HG02852 (cell line): ENCODE measurements at regions not wholly inside any gene's neighbourhood (a gene's known extent, or its start where the extent isn't known, plus 50 kb on each side); places are given as distances from the start of the nearest gene placed in this dataset.

Experiments
- ATAC-seq: cut with Tn5 transposase; IDR thresholded peaks from one replicate; pipeline ENCODE4 v1.9.1; 2021; ENCODE audit warnings: mild to moderate bottlenecking, moderate library complexity; ENCODE audit not compliant: unreplicated experiment

DNA sequence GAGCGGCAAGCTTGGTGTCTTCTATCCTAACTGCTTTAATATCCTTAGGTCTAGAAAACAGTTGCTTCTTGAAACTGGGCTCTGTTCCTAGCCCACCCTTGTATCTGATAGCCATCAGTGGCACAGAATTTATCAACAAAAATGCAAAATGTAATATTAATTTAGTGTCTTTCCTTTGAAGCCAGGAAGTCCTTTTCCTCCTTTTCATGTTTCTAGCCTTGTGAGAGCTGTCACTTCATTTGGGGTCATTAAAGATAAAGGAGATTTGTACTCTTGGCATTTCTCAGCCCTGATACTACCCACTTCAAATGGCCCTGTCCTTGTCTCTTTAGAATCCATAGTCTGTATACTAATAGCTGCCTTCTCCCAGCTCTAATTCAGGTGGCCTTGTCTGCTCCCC, 111.0 kb downstream of the GAS1 start:
- ATAC-seq: no peak

DNA sequence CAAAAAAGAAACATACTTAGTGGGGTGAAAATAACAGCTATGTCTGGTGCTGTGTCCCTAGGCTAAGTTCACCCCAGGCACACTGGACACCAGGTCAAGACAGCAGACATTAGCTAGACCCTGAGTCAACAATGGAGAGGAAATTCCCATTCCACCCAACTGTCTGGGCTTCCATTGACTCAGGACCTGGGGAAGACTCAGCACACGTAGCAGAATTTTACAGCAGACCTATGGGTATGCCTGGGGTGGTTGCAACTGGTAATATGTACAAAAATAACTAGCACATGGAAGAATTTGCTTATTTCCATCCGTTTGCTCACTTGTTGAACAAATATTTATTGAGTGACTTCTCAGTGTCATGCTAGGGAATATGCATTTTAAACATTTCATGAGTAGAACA, 117.0 kb downstream of the GAS1 start:
- no peak for ATAC-seq

DNA sequence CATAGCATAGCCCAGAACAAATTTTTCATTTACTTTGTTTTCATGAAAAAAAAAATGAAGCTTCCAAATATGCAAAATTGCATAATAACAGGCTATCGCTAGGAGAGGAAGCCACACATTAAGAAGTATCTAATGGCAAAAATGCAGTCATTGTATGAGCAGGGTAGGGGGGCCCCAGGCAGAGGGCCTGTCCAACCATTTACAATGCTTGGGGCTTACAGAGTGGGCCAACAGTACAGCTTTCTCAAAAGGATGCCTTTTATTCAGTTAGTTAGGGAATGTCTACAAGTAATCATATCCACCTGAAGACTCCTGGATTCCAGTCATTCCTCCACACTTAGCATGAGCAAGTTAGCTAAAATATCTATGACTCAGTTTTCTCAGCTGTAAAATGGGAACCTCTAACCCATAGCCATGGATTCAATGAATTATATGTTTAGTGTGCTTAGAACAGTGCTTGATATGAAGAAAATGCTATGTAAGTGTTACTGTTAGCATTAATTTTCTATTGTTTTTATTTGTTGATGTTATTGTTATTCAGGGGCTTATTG, 117.7 kb downstream of the GAS1 start:
- no peak for ATAC-seq

DNA sequence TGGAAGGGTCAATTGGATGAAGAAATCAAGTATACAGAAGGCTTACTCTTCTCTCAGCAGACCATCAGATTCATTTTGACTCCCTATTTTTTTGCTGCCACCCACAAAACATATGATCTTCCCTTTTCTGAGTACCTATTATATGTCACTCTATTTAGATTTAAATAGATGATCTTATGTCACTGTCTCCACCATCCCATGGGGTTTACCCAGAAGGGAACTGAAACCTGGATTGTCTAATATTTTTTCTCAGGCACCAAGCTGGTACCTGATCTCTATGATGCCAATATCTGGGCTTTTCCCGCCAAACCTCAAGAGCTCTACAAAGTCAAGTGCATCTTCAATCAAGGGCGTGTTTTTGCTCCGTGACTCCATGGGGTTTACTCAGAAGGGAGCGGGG, 118.7 kb downstream of the GAS1 start:
- no peak for ATAC-seq

DNA sequence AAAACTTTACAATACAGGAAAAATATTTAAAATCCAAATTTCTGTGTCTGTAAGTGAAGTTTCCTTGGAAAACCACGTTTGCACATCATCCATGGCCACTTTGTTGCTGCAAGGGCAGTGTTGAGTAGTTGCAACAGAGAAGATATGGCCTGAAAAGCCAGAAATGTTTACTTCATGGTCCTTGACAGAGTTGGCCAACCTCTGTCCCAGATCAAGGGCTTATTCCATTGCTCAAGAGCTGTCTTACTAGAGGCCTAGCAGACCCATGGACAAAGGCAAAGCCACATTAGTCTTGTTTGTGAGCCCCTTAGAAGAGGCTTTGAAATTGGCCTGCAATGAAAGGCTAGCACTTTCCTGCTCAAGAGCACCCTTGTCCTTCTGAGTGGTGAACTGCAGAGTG, 119.4 kb downstream of the GAS1 start:
- ATAC-seq: no peak

DNA sequence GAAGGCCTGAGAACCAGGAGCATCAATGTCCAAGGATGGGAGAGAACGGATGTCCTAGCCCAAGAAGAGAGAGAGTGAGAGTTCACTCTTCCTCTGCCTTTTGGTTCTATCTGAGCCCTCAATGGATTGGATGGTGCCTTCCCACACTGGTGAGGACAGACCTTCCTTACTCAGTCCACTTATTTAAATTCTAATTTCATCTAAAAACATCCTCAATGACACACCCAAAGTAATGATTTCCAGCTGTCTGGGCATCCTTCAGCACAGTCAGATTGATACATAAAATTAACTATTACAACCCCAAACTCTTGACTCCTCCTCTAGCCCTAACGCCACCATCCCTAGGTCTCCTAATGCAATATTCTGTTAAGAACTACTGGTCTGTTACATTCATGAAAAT, 122.0 kb downstream of the GAS1 start:
- ATAC-seq: no peak

DNA sequence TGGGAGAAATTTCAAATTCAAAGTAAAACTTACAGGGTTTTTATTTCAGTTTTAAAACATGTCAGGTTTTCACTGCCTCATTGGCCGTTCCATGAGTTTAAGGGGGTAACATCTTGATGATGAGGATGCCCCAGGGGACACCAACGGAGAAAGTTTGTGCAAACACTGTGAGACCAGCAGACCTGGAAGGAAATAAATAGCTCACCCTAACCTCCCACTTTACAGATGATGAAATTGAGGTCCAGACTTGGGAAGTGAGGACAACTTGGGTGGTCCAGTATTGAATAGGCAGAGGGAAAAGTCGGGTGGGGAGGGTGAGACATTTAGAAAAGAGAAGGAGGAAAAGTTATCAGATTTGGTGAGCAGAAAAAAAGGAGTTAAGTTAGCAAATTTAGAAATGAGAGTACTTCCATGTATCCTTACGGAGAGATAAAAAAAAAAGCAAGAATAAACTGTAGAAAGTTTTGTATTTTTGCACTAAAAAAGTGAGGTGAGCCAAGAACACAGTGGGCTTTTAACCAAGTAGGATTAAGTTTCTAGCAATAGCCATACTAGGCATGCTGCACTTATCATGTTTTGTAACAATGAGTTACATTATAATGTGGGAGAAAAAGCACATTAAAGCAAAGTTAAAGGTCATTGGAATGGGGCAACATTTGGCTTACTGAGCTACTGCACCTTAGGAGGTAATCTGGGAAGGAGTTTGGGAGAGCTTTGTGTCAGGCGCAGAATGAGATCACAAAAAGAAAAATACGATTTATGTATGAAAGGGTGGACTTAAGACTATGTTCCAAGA, 125.1 kb downstream of the GAS1 start:
- ATAC-seq: no peak

DNA sequence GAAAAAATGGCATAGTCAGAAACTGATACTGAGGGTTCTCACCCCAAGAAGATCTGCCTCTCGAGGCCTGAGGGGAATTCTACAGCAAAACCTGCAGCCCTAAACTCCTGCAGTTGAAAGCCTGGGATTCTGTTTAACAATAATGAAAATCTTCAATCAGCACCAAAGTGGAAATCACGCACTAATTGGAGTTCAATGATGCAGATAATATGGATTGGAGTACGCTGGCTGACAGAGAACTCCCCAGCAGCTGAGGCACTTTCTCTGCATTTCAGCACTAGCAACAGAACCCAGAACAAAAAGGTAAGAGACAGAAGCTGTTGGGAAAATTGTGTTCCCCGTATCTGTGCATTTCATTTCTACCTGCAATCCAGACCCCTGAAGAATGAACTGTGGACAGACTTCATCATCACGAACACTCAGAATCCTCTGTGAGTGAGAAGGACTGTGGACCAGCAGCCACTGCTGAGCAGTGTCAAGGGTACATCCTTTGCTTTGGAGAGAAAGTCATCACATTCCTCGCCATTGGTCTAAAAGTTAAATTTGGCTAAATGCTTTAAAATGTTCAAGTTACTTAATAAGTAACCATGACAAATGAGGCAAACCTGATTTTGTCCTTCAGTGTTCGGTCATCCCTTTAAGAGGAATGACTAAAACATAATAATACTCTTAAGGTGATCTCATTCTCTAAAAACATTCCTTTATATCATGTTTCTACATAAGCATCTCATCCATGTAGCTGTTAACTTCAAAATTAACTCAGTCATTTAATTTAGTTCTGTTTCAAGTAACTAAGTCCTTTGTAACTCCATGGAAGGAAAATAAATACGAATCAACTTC, 126.1 kb downstream of the GAS1 start:
- ATAC-seq: no peak

DNA sequence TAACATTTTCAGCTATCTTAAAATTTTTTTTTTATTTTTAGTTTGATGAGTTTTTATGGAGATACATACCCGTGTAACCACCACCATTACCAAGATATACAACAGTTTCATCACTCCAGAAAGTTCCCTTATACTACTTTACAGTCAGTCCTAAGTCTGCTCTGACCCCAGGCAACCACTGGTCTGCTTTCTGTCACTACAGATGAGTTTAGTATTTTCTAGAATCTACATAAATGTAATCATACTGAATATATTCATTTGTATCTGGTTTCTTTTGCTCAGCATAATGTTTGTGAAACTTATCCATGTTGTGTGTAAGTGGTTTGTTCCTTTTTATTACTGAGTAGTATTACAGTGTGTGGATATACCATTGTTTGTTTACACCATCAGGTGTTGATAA, 127.8 kb downstream of the GAS1 start:
- ATAC-seq: no peak

DNA sequence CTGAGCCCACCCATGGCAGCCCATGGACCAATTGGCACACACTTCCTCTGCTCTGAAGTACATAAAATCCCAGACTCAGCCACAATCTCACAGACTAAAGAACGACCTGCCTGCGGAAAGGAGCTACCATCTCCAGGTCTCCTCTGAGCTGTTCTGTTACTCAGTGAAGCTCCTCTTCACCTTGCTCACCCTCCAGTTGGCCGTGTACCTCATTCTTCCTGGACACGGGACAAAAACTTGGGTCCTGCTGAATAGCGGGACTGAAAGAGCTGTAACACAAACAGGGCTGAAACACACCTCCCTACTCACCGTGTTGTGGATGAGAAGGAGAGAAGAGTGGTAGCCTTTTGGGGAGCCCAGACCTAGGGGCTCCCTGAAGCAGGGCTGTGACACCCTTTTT, 128.7 kb downstream of the GAS1 start:
- ATAC-seq: no peak

DNA sequence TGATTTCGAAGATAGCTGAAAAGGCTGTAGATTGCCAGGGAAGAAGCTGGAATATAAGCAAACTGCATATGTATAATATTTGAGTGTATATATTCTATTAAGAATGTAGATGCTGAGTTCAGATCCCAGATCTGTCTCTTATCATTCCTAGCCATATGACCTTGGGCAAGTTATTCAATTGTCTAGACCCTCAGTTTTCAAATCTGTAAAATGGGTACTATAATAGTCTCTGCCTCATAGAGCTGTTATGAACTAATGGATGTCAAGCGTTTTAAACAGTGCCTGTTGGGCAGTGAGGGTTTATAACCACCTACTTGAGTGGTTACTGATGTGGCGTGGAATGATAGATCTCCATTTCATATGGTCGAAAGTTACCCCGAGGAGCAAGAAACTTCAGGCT, 130.4 kb downstream of the GAS1 start:
- no peak for ATAC-seq

DNA sequence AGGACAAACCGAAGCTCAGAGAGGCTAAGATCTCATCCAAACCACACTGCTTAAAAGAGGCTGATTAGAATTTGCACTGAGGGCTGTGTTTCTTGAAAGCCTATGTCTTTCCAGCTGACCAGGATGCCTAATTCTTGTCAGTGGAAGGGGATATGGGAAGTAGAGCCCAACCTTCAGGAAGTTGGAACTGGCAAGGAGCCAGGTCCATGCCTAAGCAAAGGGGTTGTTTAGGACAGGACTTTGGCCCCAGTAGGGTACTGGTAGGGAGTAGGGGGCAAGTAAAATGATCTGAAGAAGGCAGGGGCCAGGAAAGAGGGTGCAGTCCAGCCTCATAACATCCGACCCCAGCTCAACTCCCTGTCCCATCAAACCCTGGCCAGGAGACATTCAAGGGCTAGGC, 130.9 kb downstream of the GAS1 start:
- ATAC-seq: no peak

DNA sequence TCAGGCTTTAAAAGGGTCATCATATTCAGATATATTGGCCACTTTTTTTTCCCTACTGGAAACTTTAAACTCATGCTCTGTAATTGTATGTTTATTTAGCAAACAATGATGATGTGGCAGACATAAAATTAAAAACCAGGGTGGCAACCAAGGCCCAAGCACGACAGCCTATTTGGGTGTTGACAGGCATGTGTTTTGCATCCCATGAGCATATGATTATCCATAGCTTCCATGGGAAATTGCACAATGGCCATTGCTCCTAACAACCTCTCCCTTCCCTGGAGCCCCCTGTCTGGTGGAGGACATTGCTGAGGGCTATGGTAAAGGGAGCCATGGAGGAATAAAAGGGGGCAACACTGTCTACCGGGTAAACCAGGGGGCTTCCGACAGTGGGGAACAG, 134.7 kb downstream of the GAS1 start:
- no peak for ATAC-seq

DNA sequence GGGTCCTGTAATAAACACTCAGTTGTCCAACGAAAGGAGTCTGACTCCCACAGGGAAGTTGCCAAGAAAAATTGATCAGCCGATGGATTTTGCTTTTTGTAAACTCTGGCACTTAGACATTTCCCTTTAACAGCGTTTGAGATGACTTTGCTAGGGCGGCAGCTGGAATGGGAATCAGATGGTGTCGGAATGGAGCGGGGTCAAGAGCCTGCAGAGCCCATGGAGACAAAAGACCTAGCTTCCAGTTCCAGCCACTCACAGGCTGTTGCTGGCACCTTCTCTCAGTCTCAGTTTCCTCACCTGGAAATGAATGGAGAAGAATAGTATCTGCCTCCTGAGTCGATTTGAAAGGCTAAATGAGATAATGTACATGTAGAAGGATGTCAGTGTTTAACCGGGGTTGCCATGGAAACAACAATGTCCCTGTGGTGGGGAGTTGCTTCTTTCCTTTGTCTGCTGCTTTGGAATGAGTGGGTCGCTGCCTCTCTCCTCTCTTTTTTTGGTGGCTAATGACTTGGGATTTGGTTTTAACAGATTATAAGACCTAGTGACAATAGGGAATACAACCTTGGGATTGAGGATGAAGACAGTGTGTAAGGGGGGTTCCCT, 137.4 kb downstream of the GAS1 start:
- no peak for ATAC-seq

DNA sequence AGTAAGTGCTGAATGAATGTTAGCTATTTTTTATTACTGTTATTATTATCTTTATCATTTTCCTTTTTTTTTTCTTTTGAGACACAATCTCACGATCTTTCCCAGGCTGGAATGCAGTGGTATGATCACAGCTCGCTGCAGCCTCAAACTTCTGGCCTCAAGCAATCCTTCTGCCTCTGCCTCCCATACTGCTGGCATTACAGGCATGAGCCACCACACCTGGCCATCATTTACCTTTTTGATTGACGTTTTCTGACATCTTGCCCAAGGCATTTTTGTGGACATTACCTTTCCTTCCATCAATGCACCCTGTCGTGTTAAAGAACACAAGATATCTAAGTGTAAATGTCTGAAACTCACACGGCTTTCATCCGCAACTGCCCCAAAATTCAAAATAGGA, 138.2 kb downstream of the GAS1 start:
- no peak for ATAC-seq

DNA sequence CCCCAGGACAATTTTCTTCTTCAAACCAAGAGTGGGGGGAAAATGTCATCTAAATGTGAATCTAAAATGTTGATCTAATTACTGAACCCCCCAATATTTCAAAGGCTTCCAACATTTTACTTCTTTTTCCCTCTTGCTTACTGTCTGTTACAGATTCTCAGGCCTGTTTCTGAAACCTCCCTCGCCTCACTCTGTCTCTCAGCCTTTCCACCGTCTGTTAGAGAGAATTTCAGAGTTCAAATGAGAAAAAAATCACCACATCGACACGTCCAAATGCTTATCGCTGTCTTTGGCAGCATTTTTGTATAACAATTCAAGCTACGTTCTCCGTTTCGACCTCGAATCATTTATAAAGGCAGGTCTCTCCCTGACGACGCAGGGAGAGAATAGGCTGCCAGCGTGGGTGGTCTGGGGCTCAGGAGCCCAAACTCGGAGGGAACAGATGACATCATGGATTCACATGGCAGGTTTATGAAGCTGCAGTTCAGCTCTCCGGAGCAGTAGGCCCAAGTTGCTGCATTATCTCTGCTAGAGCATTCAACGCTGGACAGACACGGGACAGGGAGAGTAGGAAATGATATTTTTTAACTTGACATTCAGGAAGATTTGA, 139.8 kb downstream of the GAS1 start:
- no peak for ATAC-seq

DNA sequence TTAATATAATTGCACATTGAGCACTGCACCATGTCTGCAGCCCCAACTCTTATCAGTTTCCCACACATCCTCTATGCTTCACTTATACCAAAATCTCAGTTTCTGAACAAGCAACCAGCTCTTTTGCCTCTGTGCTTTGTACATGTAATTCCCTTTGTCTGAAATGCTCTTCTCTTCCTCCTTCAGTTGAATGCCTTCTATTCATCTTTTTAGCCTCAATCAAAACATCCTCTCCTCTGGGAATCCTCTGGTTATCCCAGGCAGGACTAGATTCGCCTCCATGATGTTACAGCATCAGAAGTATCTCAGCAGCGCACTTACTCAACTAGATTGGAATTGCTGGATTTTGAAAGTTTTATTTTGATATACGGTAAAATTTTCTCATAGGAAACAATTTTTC, 143.3 kb downstream of the GAS1 start:
- no peak for ATAC-seq

DNA sequence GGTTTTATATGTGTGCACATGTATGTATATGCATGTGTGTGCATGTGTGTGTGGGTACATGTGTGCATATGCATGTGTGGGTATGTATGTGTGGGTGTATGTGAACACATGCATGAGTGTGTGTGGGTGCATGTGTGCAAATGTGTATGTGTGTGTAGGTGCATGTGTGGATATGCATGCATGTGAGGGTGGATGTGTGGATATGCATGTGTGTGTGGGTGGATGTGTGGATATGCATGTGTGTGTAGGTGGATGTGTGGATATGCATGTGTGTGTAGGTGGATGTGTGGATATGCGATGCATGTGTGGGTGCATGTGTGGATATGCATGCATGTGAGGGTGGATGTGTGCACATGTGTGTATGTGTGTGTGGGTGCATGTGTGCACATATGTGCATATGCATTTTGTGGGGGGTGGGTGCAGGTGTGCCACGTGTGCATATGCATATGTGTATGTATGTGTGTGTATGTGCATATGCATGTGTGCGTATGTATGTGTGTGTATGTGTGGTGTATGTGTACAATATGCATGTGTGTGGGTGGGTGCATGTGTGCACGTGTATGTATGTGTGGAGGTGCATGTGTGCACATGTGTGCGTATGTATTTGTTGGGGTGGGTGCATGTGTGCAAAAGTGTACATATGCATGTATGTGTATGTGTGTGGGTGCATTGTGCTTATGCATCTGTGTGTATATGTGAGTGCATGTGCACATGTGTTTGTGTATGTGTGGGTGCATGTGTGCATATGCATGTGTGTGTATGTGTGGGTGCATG, 144.2 kb downstream of the GAS1 start:
- no peak for ATAC-seq

DNA sequence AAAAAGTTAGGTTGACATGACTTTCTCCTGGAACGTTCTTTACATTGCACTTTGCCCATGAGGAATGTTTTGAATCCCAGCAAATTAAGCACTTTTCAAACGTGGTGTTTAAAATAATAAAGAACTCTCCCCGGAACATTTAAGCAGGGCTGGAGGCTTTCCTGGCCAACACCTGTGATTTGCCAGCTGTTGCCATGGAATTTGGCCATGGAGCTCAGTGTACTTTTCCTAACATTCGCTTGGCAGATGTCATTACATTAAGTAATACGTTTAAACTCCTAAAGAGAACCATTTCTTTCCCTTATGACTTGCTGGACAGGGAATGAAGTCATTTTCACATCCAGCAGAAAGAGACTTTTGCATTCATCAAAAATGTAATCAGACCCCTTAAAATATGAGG, 146.1 kb downstream of the GAS1 start:
- ATAC-seq: no peak

DNA sequence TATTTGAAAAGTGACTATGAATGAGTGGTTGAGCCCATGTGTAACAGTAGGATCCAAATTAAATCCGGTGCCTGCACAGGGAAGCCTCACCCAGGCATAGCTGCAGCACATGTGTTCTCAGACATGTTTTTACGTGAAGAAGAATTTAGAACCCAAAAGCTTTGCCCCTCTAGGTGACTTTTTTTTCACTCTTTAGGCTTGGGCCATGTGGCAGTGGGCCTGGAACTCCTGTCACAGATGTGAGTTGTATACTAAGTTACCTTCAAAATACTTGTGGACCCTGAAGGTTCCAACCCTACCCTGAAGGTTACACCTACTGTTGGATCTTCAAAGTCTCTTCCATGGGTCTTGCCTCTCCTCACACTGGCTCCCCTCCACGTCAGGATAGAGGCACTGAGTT, 146.6 kb downstream of the GAS1 start:
- ATAC-seq: no peak

DNA sequence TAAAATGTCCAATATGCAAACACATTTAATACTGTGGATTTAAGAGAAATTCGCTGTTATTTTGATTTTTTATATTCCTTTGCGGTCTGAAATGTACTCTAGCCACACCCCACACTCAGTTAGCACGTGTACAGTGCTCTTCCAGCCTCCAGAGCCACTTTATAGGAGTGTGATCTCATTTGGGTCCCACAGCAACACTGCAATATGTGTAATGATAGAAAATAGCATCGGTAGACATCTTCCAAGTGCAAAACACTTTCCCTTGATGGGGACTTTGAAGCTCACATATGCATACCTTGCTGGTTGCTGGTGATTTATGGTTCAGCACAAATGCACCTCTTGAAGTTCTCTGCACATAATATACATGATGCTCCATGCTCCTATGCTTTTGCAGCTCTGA, 148.3 kb downstream of the GAS1 start:
- no peak for ATAC-seq
